Esophagus squamous epithelium (tissue), 4 donors: ENCODE measurements at regions not wholly inside any gene's neighbourhood (a gene's known extent, or its start where the extent isn't known, plus 50 kb on each side); places are given as distances from the start of the nearest gene placed in this dataset.
"Not testable (repeated sequence)": the region's sequence is repeated elsewhere in the genome, so short reads cannot be mapped to it uniquely, and the experiment has no call there.

Source experiments
- CTCF ChIP-seq, 6 experiments: fragments of 450-650 bp in 4 of 6; fragments of 200-600 bp in 2 of 6; sonication (generic) in 2 of 6; IDR thresholded peaks; one replicate each; pipeline ENCODE4 v1.5.1; 2016 to 2019; ENCODE audit warnings: antibody characterized with exemption in 6 of 6, mild to moderate bottlenecking in 4 of 6, moderate library complexity in 4 of 6
- POLR2A ChIP-seq, 4 donors: fragments of 450-650 bp; IDR thresholded peaks; one replicate each; pipeline ENCODE4 v1.6.1; 2017; ENCODE audit warnings: antibody characterized with exemption in 4 of 4, mild to moderate bottlenecking in 4 of 4, moderate library complexity in 3 of 4

- TF ChIP-seq POLR2A, CTCF (IDR thresholded peaks at IDR 0.05): not testable (repeated sequence)
Measured at GRCh38 chr6:58038213-58038612, 720.8 kb downstream of the PRIM2 start.
